HG02623 (cell line): ENCODE measurements at regions not wholly inside any gene's neighbourhood (a gene's known extent, or its start where the extent isn't known, plus 50 kb on each side); places are given as distances from the start of the nearest gene placed in this dataset.

Experiments used
- ATAC-seq: cut with Tn5 transposase; IDR thresholded peaks from one replicate; pipeline ENCODE4 v1.9.1; 2021; ENCODE audit warnings: moderate library complexity; ENCODE audit not compliant: unreplicated experiment

- ATAC-seq, result no peak
Observed at GRCh38 chr4:75122424-75123014, 189.6 kb downstream of the PARM1 start.

DNA sequence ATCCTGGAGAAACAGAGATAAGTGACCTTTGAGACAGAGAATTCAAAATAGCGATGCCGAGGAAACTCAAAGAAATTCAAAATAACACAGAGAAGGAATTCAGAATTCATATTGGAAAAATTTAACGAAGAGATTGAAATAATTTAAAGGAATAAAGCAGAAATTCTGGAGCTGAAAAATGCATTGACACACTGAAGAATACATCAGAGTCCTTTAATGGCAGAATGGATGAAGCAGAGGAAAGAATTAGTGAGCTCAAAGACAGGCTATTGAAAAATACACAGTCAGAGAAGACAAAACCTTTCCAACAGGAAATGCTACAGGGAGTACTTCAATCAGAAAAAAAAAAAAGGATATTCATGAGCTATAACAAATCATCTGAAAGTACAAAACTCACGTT is 185.8 kb downstream of the PARM1 start:
- ATAC-seq, result no peak

DNA sequence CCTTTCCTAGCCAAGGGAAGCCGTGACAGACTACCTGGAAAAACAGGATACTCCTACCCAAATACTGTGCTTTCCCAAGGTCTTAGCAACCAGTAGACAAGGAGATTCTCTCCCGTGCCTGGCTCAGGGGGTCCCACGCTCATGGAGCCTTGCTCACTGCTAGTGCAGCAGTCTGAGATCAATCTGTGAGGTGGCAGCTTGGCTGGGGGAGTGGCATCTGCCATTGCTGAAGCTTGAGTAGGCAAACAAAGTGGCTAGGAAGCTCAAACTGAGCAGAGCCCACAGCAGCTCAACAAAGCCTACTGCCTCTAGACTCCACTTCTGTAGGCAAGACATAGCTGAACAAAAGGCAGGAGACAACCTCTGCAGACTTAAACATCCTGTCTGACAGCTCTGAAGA is 177.1 kb downstream of the PARM1 start:
- ATAC-seq, result no peak

- no peak for ATAC-seq
Observed at GRCh38 chr4:75107755-75108612, 175.1 kb downstream of the PARM1 start.

DNA sequence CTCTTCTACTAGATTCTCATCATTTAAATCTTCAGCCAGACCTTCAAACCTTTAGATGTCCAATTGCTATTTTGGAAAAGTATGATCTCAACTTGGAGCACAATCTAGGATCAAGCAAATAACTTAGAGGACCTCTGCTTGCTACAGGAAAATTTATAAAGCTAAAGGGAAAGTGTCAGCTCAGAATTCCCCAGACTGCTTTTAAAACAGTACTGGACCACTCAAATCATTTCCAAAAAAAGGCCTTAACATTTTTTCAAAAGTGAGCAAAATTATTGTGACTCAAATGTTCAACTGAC is 169.8 kb downstream of the PARM1 start:
- ATAC-seq, result no peak

DNA sequence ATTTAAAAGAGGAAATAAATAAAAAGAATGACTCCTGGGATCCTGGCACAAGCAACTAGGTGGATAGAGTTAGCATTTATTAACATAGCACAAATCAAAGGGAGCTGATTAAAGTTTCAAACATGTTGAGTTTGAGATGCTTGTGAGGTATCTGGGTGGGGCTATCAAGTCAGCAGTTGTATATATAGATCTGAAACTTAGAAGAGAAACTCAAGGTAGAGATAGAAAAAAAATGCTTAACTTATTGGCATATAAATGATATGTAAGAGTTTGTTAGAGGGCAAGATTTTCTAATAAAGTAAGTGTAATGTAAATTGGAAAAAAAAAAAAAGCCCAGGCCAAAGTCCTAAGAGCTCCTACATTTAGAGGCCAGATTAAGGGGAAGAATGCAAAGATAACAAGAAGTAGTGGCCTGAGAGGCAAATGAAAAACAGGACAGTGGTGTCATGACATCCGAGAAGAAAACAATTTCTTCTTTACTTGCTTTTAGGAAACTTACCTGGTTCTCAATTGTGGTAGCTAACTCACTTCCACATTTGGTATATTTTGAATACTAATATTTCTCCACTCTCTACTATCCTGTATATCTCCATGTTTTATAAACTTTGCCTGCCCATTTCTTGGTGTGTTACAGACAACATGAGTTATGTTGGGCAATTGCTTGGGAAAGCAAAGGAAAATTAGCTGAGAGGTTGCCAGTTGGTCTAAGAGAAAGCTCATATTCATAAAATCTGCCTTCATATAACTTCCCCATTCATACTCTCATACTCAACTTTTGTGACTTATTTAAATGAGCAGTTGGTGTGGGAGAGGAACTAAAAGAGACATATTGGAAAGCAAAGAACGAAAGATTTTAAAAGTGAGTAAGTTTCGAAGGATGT is 169.2 kb downstream of the PARM1 start:
- ATAC-seq, result peak; percentile 48
